Panc1 (cell line): ENCODE measurements at regions not wholly inside any gene's neighbourhood (a gene's known extent, or its start where the extent isn't known, plus 50 kb on each side); places are given as distances from the start of the nearest gene placed in this dataset.
"Not testable (repeated sequence)": the region's sequence is repeated elsewhere in the genome, so short reads cannot be mapped to it uniquely, and the experiment has no call there.

Experiments used
- ATAC-seq: fragments of 200-7000 bp; cut with Tn5 transposase; 2 replicates; pipeline ENCODE4 v1.9.1; 2020; ENCODE audit warnings: mild to moderate bottlenecking, moderate library complexity
- BruUV-seq: library from RNA; stranded (reverse); fragments of 400-500 nt; replicated peaks from 2 replicates; lab custom pipeline; 2021; lab: Mats Ljungman, UMichigan
- CTCF ChIA-PET: fragments of 300-600 bp; sonication (Branson Sonifier 250); formaldehyde crosslinking; loops from one replicate; lab custom pipeline; 2022; ENCODE audit warnings: antibody characterized with exemption; lab: Charles Lee
- POLR2A ChIA-PET: fragments of 300-600 bp; sonication (Branson Sonifier 250); formaldehyde crosslinking; loops from one replicate; lab custom pipeline; 2022; ENCODE audit warnings: antibody characterized with exemption; lab: Charles Lee
- DNase-seq: peaks from one replicate; pipeline ENCODE4 v3.0.0-alpha.2; 2010; ENCODE audit warnings: low read depth, low spot score
- H3K27ac ChIP-seq: 2 replicates; pipeline ENCODE4 v1.5.1; 2011; ENCODE audit warnings: mild to moderate bottlenecking, low read length, inconsistent platforms
- H3K27me3 ChIP-seq: fragments of 200-500 bp; sonication (Bioruptor generic); 2 replicates; pipeline ENCODE4 v1.6.0; 2014; ENCODE audit warnings: low read length, inconsistent platforms; ENCODE audit not compliant: control insufficient read depth, insufficient read depth
- H3K36me3 ChIP-seq: fragments of 200-500 bp; sonication (Bioruptor generic); 2 replicates; pipeline ENCODE4 v1.5.1; 2014; ENCODE audit warnings: inconsistent platforms, mild to moderate bottlenecking, low read length, moderate library complexity; ENCODE audit not compliant: control insufficient read depth, insufficient read depth
- H3K4me1 ChIP-seq: 2 replicates; pipeline ENCODE4 v1.5.1; 2011; ENCODE audit warnings: inconsistent platforms, mild to moderate bottlenecking, low read length, moderate library complexity; ENCODE audit not compliant: control insufficient read depth, insufficient read depth
- H3K4me3 ChIP-seq, 2 experiments: 2 replicates each; pipeline ENCODE4 v1.5.1; 2011 to 2012; ENCODE audit warnings: low read depth in 2 of 2, low read length in 2 of 2, mild to moderate bottlenecking in 2 of 2, inconsistent platforms in 1 of 2, moderate library complexity in 1 of 2
- H3K9me3 ChIP-seq: fragments of 200-500 bp; sonication (Bioruptor generic); 2 replicates; pipeline ENCODE4 v1.5.1; 2014; ENCODE audit warnings: low read depth, mild to moderate bottlenecking, inconsistent platforms, low read length, moderate library complexity; ENCODE audit not compliant: control insufficient read depth, insufficient read depth
- POLR2AphosphoS5 ChIP-seq: IDR thresholded peaks from 2 replicates; pipeline ENCODE4 v1.6.1; 2012; ENCODE audit warnings: mild to moderate bottlenecking, low read depth, low read length, moderate library complexity
- SIN3A ChIP-seq: IDR thresholded peaks from 2 replicates; pipeline ENCODE4 v1.6.1; 2012; ENCODE audit warnings: low read depth, mild to moderate bottlenecking, low read length, moderate library complexity, borderline replicate concordance; ENCODE audit not compliant: insufficient read depth
- TCF7L2 ChIP-seq: IDR thresholded peaks from 2 replicates; pipeline ENCODE4 v1.6.1; 2011; ENCODE audit warnings: mild to moderate bottlenecking, low read depth, low read length, inconsistent platforms
- in situ Hi-C: cut with HindIII; loops from 2 replicates; pipeline ENCODE4 v1.10.0; 2016; ENCODE audit warnings: low sequenced_read_pairs, low pct_unique_long_range_greater_than_20kb
- intact Hi-C: fragments of 100-400 bp; cut with micrococcal nuclease; formaldehyde crosslinking; loops from one replicate; pipeline ENCODE4 v1.10.0; 2022; ENCODE audit not compliant: unreplicated experiment
- TF ChIP-seq, protein P1 (sequence below), 2 experiments: IDR thresholded peaks; 2 replicates each; pipeline ENCODE4 v1.6.1; 2011 to 2012; ENCODE audit warnings: low read depth in 2 of 2, control low read depth in 1 of 2, low read length in 1 of 2, mild to moderate bottlenecking in 1 of 2, moderate library complexity in 1 of 2; ENCODE audit not compliant: insufficient read depth in 1 of 2
- TF ChIP-seq, protein P2 (sequence below): fragments of 450-650 bp; IDR thresholded peaks from 2 replicates; pipeline ENCODE4 v1.5.1; 2017; ENCODE audit warnings: mild to moderate bottlenecking

- no TSS peak for BruUV-seq
- POLR2A ChIA-PET: no interaction called here
- DNase-seq: no peak
Observed at GRCh38 chr10:61047081-61047480, 103.1 kb upstream of the RHOBTB1 start.

DNA sequence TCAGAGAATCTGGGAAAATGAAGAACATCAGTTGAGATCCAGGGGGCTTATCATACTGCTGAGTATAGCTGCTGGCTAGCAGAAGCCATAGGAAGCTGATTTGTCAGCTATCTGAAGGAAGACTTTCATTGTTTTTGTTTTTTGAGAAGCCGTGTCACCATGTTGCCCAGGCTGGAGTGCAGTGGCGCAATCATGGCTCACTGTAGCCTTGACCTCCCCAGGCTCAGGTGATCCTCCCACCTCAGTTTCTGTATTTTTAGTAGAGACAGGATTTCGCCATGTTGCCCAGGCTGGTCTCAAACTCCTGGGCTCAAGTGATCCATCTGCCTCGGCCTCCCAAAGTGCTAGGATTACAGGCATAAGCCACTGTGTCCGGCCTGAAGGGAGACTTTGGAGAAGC lies 101.5 kb upstream of the RHOBTB1 start:
- H3K4me3 ChIP-seq, in situ Hi-C loops, H3K27me3 ChIP-seq, DNase-seq, H3K4me1 ChIP-seq, H3K27ac ChIP-seq, H3K9me3 ChIP-seq, ATAC-seq, BruUV-seq, CTCF ChIA-PET, POLR2A ChIA-PET, H3K36me3 ChIP-seq, intact Hi-C loops: not testable (repeated sequence)

More at GRCh38 chr10:61047081-61047480, 103.1 kb upstream of the RHOBTB1 start:
- Histone ChIP-seq H3K9me3 (no peaks in the 10 kb centered on the region), H3K27me3 (no peaks in the 10 kb centered on the region), H3K4me1 (no peaks in the 10 kb centered on the region), H3K27ac (no peak overlapping the region), H3K4me3 (no peak overlapping the region), H3K36me3 (no peaks in the 10 kb centered on the region)
- intact Hi-C loops: no loop called here
- in situ Hi-C loops: no loop called here
- ATAC-seq: no peak
- CTCF ChIA-PET: no interaction called here
- TF ChIP-seq TCF7L2: no peak
- no peak for TF ChIP-seq POLR2AphosphoS5
- no peak for TF ChIP-seq SIN3A
- TF ChIP-seq, protein P1, sequence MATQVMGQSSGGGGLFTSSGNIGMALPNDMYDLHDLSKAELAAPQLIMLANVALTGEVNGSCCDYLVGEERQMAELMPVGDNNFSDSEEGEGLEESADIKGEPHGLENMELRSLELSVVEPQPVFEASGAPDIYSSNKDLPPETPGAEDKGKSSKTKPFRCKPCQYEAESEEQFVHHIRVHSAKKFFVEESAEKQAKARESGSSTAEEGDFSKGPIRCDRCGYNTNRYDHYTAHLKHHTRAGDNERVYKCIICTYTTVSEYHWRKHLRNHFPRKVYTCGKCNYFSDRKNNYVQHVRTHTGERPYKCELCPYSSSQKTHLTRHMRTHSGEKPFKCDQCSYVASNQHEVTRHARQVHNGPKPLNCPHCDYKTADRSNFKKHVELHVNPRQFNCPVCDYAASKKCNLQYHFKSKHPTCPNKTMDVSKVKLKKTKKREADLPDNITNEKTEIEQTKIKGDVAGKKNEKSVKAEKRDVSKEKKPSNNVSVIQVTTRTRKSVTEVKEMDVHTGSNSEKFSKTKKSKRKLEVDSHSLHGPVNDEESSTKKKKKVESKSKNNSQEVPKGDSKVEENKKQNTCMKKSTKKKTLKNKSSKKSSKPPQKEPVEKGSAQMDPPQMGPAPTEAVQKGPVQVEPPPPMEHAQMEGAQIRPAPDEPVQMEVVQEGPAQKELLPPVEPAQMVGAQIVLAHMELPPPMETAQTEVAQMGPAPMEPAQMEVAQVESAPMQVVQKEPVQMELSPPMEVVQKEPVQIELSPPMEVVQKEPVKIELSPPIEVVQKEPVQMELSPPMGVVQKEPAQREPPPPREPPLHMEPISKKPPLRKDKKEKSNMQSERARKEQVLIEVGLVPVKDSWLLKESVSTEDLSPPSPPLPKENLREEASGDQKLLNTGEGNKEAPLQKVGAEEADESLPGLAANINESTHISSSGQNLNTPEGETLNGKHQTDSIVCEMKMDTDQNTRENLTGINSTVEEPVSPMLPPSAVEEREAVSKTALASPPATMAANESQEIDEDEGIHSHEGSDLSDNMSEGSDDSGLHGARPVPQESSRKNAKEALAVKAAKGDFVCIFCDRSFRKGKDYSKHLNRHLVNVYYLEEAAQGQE (IDR thresholded peaks at IDR 0.05; ENCODE audit: insufficient read depth in 1 of 2, low read depth in 2 of 2, low read length in 1 of 2): no peak

DNA sequence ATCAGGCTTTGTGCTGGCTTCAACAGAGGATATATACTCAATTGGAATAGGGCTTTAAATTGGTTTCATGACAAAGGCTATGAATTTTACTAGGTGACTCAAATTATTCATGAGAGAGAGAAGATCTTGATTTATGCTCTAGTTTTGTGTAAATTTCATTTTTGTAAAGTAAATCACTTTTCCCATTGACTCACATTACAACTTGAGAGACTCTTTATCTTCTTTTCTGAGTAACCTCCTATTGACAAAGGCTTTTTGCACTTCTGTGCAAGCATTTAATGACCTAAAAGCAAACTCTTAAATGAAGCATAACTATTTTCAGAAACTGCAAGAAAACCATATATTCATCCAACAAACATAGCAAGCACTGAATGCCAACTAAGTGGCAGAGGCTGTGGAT lies 98.5 kb upstream of the RHOBTB1 start:
- BruUV-seq: no TSS peak
- DNase-seq: no peak
- no peak for ATAC-seq
- Histone ChIP-seq H3K27ac (no peak overlapping the region), H3K4me3 (no peak overlapping the region), H3K36me3 (no peaks in the 10 kb centered on the region), H3K4me1 (no peaks in the 10 kb centered on the region), H3K9me3 (no peaks in the 10 kb centered on the region), H3K27me3 (no peaks in the 10 kb centered on the region)
- ChIA-PET CTCF (no interaction called here), POLR2A (no interaction called here)
- in situ Hi-C loops: no loop called here
- intact Hi-C loops: no loop called here
- TF ChIP-seq SIN3A: no peak
- TF ChIP-seq, protein P2, sequence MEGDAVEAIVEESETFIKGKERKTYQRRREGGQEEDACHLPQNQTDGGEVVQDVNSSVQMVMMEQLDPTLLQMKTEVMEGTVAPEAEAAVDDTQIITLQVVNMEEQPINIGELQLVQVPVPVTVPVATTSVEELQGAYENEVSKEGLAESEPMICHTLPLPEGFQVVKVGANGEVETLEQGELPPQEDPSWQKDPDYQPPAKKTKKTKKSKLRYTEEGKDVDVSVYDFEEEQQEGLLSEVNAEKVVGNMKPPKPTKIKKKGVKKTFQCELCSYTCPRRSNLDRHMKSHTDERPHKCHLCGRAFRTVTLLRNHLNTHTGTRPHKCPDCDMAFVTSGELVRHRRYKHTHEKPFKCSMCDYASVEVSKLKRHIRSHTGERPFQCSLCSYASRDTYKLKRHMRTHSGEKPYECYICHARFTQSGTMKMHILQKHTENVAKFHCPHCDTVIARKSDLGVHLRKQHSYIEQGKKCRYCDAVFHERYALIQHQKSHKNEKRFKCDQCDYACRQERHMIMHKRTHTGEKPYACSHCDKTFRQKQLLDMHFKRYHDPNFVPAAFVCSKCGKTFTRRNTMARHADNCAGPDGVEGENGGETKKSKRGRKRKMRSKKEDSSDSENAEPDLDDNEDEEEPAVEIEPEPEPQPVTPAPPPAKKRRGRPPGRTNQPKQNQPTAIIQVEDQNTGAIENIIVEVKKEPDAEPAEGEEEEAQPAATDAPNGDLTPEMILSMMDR: no peak
- no peak for TF ChIP-seq POLR2AphosphoS5
- TF ChIP-seq TCF7L2: no peak
- TF ChIP-seq, protein P1 (IDR thresholded peaks at IDR 0.05; ENCODE audit: insufficient read depth in 1 of 2, low read depth in 2 of 2, low read length in 1 of 2): no peak
